A204.1 (cell line): ENCODE measurements at regions not wholly inside any gene's neighbourhood (a gene's known extent, or its start where the extent isn't known, plus 50 kb on each side); places are given as distances from the start of the nearest gene placed in this dataset.
"Not testable (repeated sequence)": the region's sequence is repeated elsewhere in the genome, so short reads cannot be mapped to it uniquely, and the experiment has no call there.

Experiments
- FAIRE-seq: peaks from 2 replicates; lab custom pipeline; 2012; peaks lifted over from hg19 to GRCh38; lab: Jason Lieb, UNC

GRCh38 chr9:90477535-90477934 lies 165.1 kb downstream of the DIRAS2 start:
- no peak for FAIRE-seq

DNA sequence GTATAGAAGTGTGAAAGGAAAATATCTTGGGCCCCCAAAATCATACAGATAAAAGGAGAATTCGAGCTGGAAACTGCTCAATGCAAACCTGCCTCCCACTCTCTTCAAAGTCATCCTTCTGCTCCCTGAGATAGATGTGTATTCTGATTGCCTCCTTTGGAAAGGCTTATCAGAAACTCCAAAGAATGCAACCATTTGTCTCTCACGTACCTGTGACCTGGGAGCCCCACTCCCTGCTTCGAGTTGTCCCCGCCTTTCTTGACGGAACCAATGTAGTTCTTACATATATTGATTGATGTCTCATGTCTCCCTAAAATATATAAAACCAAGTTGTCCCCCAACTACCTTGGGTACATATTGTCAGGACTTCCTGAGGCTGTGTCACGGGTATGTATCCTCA lies 163.8 kb downstream of the DIRAS2 start:
- FAIRE-seq = no peak

DNA sequence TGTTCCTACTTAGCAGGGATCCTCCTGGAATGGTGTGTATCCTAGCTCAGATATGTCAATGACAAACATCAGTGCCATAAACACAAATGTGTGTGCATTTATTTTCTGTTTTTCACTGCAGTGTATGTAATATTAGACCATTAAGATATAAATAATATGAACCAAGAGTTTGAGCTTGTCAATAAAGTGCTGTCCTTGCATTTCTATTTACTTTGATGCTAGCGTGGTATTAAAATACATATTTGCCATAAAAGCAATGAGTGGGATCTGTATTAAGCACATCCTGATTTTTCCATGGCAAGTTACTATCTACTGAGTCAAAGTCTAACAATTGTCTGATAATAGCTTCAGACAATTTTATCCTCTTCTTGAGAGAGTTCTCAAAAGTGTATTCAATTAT lies 157.6 kb downstream of the DIRAS2 start:
- FAIRE-seq = no peak

DNA sequence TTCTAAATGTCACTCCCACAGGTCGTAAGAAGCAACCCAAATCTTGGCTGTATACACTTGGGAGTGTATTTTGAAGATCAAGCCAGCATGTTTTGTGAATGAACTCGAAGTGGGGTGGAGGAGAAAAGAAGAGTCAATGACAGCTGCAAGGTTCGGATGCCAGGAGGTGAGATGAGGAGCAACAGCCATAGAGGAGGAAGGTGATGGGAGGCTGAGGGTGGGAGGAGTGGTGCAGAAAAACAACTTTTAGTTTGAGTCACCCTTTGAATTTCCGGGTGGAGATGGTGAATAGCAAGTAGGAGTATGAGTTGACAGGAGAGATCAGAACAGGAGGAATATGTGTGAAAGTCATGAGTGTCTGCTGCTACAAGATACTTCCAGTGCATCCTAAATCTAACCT lies 153.6 kb downstream of the DIRAS2 start:
- no peak for FAIRE-seq

GRCh38 chr9:90499761-90500160 lies 142.9 kb downstream of the DIRAS2 start:
- FAIRE-seq = no peak

DNA sequence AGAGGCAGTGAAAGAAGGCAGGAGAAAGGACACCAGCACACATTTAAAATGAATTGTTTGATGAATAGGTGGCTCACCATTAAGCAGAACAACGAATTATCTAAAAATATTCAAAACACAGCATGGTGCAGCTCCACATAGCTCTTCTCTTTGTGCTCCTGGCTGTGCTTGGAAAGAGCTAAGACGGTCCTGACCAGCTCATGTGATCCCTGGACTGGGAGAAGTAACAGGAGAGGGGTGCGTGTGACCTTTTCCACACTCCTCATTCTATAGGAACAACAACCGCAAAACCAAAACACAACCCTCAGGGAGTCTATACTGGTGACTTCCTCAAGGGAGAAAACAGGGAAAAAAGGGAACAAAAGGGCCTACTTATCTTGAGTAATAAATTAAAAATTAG lies 140.5 kb downstream of the DIRAS2 start:
- FAIRE-seq = no peak

- no peak for FAIRE-seq
Measured at GRCh38 chr9:90504486-90504885, 138.1 kb downstream of the DIRAS2 start.

DNA sequence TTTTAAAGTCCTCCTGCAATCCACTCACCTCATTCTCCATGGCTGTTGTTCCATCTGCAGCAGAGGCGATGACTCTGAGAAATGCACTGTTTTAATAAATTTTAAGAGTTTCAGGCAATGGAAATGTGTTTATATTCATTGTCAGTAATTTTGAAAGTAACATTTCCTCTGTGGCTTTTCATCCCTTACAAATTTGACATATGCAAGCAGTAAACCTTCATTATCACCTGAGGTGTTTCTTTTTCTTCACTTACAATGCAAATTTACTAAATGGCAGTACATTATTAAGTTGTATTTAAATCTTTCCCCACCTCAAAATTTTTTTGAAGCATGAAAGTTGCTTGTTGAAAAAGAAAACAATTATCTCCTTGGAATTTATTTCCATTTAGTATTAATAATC lies 136.9 kb downstream of the DIRAS2 start:
- FAIRE-seq = no peak

DNA sequence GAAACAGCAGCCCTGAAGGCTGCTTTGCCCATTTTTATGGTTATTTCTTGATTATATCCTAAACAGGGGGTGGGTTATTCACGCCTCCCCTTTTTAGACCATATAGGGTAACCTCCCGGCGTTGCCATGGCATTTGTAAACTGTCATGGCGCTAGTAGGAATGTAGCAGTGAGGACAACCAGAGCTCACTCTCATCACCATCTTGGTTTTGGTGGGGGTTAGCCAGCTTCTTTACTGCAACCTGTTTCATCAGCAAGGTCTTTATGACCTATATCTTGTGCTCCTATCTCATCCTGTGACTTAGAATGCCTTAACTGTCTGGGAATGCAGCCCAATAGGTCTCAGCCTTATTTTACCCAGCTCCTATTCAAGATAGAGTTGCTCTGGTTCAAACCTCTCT lies 136.2 kb downstream of the DIRAS2 start:
- not testable (repeated sequence) for FAIRE-seq

DNA sequence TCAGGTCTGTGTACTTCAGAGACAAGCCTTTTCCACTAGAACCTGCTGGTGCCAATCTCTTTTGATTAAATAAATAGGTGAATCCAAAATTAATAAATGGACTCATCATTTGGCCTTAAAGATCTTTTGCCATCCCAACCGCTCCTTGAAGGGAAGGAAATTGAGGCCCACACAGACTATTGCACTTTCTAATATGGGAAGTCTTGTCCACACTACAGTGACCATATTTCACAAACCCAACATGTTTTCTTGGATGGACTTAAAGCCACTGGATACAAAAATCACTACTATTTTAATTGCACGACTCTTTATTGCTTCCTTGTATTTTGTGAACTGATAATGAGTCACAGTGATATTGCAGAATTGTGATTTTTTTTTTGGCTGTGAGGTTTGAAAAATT lies 135.0 kb downstream of the DIRAS2 start:
- FAIRE-seq = no peak

DNA sequence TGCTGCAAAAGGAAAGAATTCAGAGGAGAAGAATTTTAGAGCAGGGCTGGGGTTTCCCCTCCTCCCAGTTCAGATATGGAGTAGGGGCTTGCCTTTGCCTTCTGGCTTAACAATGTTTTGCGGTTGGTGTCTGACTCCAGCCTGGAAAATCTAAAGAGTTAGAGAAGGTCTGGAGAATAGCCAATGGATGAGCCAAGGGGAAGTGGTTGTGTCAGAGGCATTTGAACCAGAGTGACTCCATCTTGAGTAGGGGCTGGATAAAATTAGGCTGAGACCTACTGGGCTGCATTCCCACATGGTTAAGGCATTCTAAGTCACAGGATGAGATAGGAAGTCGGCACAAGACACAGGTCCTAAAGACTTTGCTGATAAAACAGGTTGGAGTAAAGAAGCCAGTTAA lies 133.7 kb downstream of the DIRAS2 start:
- no peak for FAIRE-seq

GRCh38 chr9:90511711-90512110 lies 130.9 kb downstream of the DIRAS2 start:
- no peak for FAIRE-seq

GRCh38 chr9:90514877-90515276 lies 127.7 kb downstream of the DIRAS2 start:
- FAIRE-seq = no peak

DNA sequence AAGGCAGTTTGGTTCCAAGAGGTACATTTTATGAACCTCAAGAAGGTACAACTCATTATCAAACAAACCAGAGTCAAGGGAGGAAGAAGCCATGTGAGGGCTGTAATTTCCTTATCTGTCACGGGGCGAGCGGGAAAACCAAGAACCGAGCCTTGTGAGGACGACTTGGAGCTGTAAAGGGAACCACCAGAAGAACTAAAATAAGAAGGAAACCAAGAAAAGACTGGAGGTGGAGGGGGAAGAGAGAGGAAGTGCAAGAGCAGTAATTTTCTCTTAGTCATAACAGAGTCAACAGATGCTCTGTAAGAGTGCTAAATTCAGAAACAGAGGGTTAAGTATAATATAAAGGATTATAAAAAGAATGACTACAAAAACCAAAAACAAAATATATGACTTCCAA lies 127.1 kb downstream of the DIRAS2 start:
- no peak for FAIRE-seq

- no peak for FAIRE-seq
Measured at GRCh38 chr9:90517103-90517502, 125.5 kb downstream of the DIRAS2 start.

DNA sequence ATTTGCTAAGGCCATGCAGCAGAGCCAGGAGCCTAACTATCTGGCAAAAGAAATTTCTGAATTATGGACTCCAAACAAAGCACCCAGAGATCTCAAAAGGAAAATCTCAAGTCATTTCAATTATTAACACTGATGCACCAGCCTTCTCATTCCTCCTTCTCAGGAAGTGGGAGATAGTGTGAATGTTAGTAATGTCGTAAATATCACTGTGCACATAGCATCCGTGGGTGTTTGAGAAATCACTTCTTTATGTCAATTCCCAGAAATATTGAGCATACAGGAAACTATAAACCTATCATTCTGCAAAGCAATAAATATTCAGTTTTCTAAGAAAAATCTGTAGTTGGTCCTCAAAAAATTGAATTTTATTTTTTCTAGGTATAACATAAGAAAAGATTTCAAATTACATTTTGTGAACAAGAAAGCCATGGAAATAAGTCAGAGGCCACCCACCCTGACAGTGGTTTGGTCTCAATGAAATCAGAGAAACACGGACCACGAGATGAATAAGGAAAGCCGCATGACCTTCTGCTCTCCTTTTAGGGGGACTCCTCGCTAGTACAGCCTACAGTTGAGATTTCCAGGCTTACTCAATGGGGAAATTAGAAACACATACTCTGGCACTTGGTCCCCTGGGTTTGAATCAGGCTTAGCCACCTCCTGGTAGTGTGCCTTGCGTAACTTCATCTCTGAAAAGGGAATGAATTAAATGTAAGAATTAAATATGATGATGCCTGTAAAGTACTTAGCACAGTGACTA lies 120.6 kb downstream of the DIRAS2 start:
- no peak for FAIRE-seq

- no peak for FAIRE-seq
Measured at GRCh38 chr9:90523958-90524357, 118.7 kb downstream of the DIRAS2 start.

DNA sequence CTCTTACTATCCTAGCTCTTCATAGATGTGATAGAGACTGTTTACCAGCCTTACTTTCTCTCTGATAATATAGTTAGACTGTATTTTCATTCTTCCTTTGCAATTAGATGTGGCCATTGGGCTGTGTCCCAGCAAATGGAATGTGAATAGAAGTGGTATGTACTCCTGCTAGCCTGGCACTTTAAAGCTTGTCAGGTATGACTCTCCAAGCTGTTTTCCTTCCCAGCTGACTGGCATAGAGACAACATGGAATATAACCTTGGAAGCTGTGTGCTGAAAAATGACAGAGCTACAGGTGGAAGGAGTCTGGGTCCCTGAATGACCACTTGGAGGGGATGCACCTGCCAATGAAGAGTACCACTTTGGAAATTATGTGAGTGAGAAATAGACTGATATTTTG lies 116.2 kb downstream of the DIRAS2 start:
- no peak for FAIRE-seq

- FAIRE-seq = not testable (repeated sequence)
Measured at GRCh38 chr9:90536094-90536493, 106.5 kb downstream of the DIRAS2 start.

GRCh38 chr9:90538566-90538965 lies 104.1 kb downstream of the DIRAS2 start:
- FAIRE-seq = no peak

- no peak for FAIRE-seq
Measured at GRCh38 chr9:90539286-90539685, 103.3 kb downstream of the DIRAS2 start.

- FAIRE-seq = no peak
Measured at GRCh38 chr9:90540734-90541133, 101.9 kb downstream of the DIRAS2 start.

DNA sequence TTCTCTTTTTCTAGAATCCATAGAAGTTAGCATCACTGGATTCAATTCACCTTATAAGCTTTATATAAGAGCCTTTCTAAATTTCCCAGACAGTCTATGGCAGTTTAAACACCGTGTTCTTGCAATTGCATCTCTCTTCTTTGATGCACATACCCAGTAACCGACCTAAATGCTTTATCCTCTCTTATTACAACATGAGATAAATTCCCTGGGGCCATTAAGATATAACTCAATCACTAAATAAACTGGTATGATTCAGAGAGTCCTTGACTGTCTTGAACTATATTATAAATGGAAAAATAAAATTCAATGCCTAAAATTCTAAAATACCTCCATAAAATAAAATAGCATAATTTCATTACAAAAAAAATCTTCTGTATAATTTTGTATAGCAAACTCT lies 98.1 kb downstream of the DIRAS2 start:
- FAIRE-seq = no peak

DNA sequence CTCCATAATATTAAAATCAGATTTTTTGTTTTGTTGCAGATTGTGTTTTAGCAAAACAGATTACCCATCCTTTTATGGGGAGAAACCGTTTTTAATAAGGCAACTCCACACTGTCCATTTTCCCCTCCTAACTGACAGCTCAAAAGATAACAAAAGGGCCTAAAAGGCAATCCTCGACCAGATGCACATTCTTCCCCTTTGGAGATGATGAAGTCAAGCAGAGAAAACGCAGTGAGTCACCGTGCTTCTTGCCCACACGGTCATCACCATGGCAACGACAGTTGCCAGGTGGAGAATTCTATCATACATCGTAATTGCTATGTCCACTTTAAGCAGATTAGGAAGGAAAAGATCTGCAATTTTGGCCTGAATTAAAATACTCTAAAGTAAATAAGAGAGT lies 96.4 kb downstream of the DIRAS2 start:
- no peak for FAIRE-seq

DNA sequence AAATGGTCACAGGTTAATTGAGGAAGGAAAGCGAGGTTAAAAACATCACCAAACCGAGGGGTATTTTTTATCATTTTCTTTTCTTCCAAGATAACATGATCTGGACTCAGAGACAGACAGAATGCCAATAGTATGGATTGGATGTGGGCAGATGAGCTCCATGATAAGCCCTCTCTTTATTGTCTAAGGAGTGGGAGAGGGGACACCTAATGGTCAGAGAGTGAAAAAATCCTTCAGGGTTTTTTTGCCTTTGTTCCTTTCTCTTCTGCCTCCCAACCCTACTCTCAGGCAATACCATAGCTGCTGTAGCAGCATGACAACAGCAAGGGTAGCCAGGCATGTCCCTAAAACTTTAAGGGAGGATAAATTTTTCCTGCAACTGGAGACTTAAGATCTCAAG lies 94.7 kb downstream of the DIRAS2 start:
- FAIRE-seq = no peak
